Endodermal cell (in vitro differentiated cells): ENCODE measurements at regions not wholly inside any gene's neighbourhood (a gene's known extent, or its start where the extent isn't known, plus 50 kb on each side); places are given as distances from the start of the nearest gene placed in this dataset.

Source experiments
- DNase-seq: peaks from one replicate; pipeline ENCODE4 v3.0.0-alpha.2; 2017
- H3K27ac ChIP-seq: 2 replicates; pipeline ENCODE4 v1.5.1; 2013; ENCODE audit warnings: mild to moderate bottlenecking, low read depth, low read length, moderate library complexity
- H3K27me3 ChIP-seq: 2 replicates; pipeline ENCODE4 v1.6.1; 2013; ENCODE audit warnings: mild to moderate bottlenecking, low read length, moderate library complexity; ENCODE audit not compliant: insufficient read depth, control insufficient read depth, poor library complexity, severe bottlenecking
- H3K36me3 ChIP-seq: 2 replicates; pipeline ENCODE4 v1.7.0; 2013; ENCODE audit warnings: mild to moderate bottlenecking, low read length, moderate library complexity; ENCODE audit not compliant: control insufficient read depth, insufficient read depth
- H3K4me1 ChIP-seq: one replicate; pipeline ENCODE4 v1.7.0; 2013; ENCODE audit warnings: low read length; ENCODE audit not compliant: control insufficient read depth, insufficient read depth
- H3K4me3 ChIP-seq: 2 replicates; pipeline ENCODE4 v1.5.1; 2013; ENCODE audit warnings: mild to moderate bottlenecking, low read length, moderate library complexity
- H3K9ac ChIP-seq: 2 replicates; pipeline ENCODE4 v1.6.1; 2013; ENCODE audit warnings: mild to moderate bottlenecking, low read length, moderate library complexity; ENCODE audit not compliant: poor library complexity, severe bottlenecking; ENCODE audit errors: extremely low read depth
- H3K9me3 ChIP-seq: 2 replicates; pipeline ENCODE4 v1.6.1; 2013; ENCODE audit warnings: mild to moderate bottlenecking, low read length, moderate library complexity; ENCODE audit not compliant: control insufficient read depth
- H3K27ac Mint-ChIP-seq: 2 replicates; pipeline ENCODE4 v1.8.0; 2020; ENCODE audit warnings: mixed read lengths
- H3K27me3 Mint-ChIP-seq: 2 replicates; pipeline ENCODE4 v1.8.0; 2021; ENCODE audit warnings: mild to moderate bottlenecking, mixed read lengths; ENCODE audit not compliant: insufficient read depth
- H3K36me3 Mint-ChIP-seq: 2 replicates; pipeline ENCODE4 v1.8.0; 2020; ENCODE audit warnings: low read depth, mixed read lengths
- H3K4me1 Mint-ChIP-seq: 2 replicates; pipeline ENCODE4 v1.8.0; 2020; ENCODE audit warnings: mixed read lengths
- H3K4me3 Mint-ChIP-seq: 2 replicates; pipeline ENCODE4 v1.8.0; 2020; ENCODE audit warnings: mild to moderate bottlenecking, moderate library complexity, mixed read lengths
- H3K9me3 Mint-ChIP-seq: 2 replicates; pipeline ENCODE4 v1.8.0; 2020; ENCODE audit warnings: mild to moderate bottlenecking, mixed read lengths
- CTCF ChIP-seq: fragments of 200-600 bp; sonication (generic); conservative IDR thresholded peaks from 2 replicates; pipeline ENCODE4 v1.5.0; 2021; ENCODE audit warnings: antibody characterized with exemption, mild to moderate bottlenecking
- WGBS, 2 experiments: methylation state at CpG; one replicate each; pipeline versions ENCODE4 v1.1.5 to v1.1.7; 2013; ENCODE audit warnings: missing lambda C conversion rate in 2 of 2, mixed read lengths in 1 of 2; ENCODE audit not compliant: insufficient coverage in 1 of 2, insufficient read length in 1 of 2; 5-methylcytosine and 5-hydroxymethylcytosine counted together

- H3K27me3 ChIP-seq: no peaks in the 10 kb centered on the region
- H3K27ac ChIP-seq: no peak overlapping the region
- no peaks in the 10 kb centered on the region for H3K4me1 ChIP-seq
- H3K4me3 Mint-ChIP-seq: no peak overlapping the region
- H3K9me3 Mint-ChIP-seq: no peaks in the 10 kb centered on the region
- no peak overlapping the region for H3K4me3 ChIP-seq
- no peaks in the 10 kb centered on the region for H3K27me3 Mint-ChIP-seq
- TF ChIP-seq CTCF: no peak
- no peaks in the 10 kb centered on the region for H3K4me1 Mint-ChIP-seq
- 94 to 95% methylated on average over 2 of the region's 2 CpGs for WGBS, 2 experiments
- H3K9me3 ChIP-seq: no peaks in the 10 kb centered on the region
- no peaks in the 10 kb centered on the region for H3K36me3 ChIP-seq
- H3K27ac Mint-ChIP-seq: no peak overlapping the region
- no peak for DNase-seq
- H3K36me3 Mint-ChIP-seq: no peaks in the 10 kb centered on the region
- no peak overlapping the region for H3K9ac ChIP-seq
Measured at GRCh38 chr4:37043342-37043741, 201.2 kb upstream of the NWD2 start.

GRCh38 chr4:37051111-37051510 is 193.4 kb upstream of the NWD2 start:
- no peaks in the 10 kb centered on the region for H3K27me3 ChIP-seq
- no peaks in the 10 kb centered on the region for H3K9me3 ChIP-seq
- peaks cover 6% of the 10 kb centered on the region for H3K4me1 ChIP-seq
- H3K4me3 Mint-ChIP-seq: no peak overlapping the region
- no peak for TF ChIP-seq CTCF
- no peak for DNase-seq
- peaks cover 21% of the 10 kb centered on the region for H3K4me1 Mint-ChIP-seq
- H3K36me3 ChIP-seq: no peaks in the 10 kb centered on the region
- H3K9ac ChIP-seq: no peak overlapping the region
- H3K27ac ChIP-seq: no peak overlapping the region
- no peaks in the 10 kb centered on the region for H3K27me3 Mint-ChIP-seq
- H3K9me3 Mint-ChIP-seq: no peaks in the 10 kb centered on the region
- no peak overlapping the region for H3K4me3 ChIP-seq
- no peak overlapping the region for H3K27ac Mint-ChIP-seq
- no peaks in the 10 kb centered on the region for H3K36me3 Mint-ChIP-seq
- WGBS, 2 experiments: 90% methylated on average over 1 of the region's 1 CpG; no CpG with 5 or more reads in 1 of the 2 experiments

- H3K36me3 ChIP-seq: no peaks in the 10 kb centered on the region
- H3K9me3 Mint-ChIP-seq: no peaks in the 10 kb centered on the region
- DNase-seq: no peak
- H3K36me3 Mint-ChIP-seq: no peaks in the 10 kb centered on the region
- WGBS, 2 experiments: 60 to 66% methylated on average over 1 to 2 of the region's 2 CpGs
- peaks cover 21% of the 10 kb centered on the region for H3K4me1 Mint-ChIP-seq
- no peak overlapping the region for H3K9ac ChIP-seq
- no peak overlapping the region for H3K27ac ChIP-seq
- no peaks in the 10 kb centered on the region for H3K27me3 ChIP-seq
- no peak for TF ChIP-seq CTCF
- no peaks in the 10 kb centered on the region for H3K27me3 Mint-ChIP-seq
- H3K27ac Mint-ChIP-seq: no peak overlapping the region
- no peaks in the 10 kb centered on the region for H3K9me3 ChIP-seq
- no peak overlapping the region for H3K4me3 ChIP-seq
- H3K4me3 Mint-ChIP-seq: no peak overlapping the region
- peaks cover 6% of the 10 kb centered on the region for H3K4me1 ChIP-seq
Measured at GRCh38 chr4:37051866-37052265, 192.7 kb upstream of the NWD2 start.
